ENCODE measurements at regions not wholly inside any gene's neighbourhood (a gene's known extent, or its start where the extent isn't known, plus 50 kb on each side); places are given as distances from the start of the nearest gene placed in this dataset.

GRCh38 chr18:30093376-30093775 lies 949.2 kb downstream of the DSC3 start:
- ChIA-PET CTCF (no interaction called here), POLR2A (ENCODE audit: low non-redundant PET) (no interaction called here)
- no peak overlapping the region for H3K4me3 ChIP-seq (ENCODE audit: low read depth, low read length, poor library complexity, severe bottlenecking)
- no peaks in the 10 kb centered on the region for H3K27me3 ChIP-seq (replicated peaks; ENCODE audit: insufficient read depth, low read depth, low read length, poor library complexity)
- H3K9me3 ChIP-seq (ENCODE audit: low read depth, low read length, poor library complexity, severe bottlenecking) = no peaks in the 10 kb centered on the region
- DNase-seq (ENCODE audit: low spot score) = no peak
- intact Hi-C loops (cut with micrococcal nuclease; ENCODE audit: unreplicated experiment) = no loop called here
- TF ChIP-seq CTCF (conservative IDR thresholded peaks at IDR 0.05; ENCODE audit: low read depth, low read length) (no peak), EZH2 (IDR thresholded peaks at IDR 0.05; ENCODE audit: borderline replicate concordance, low read depth, low read length, poor library complexity, severe bottlenecking) (no peak)
- H3K27ac ChIP-seq (ENCODE audit: low read depth, low read length, poor library complexity, severe bottlenecking) = no peak overlapping the region
- no TSS peak for BruUV-seq (replicated peaks)
- H3K4me1 ChIP-seq (ENCODE audit: insufficient read depth, low read length, poor library complexity, severe bottlenecking) = no peaks in the 10 kb centered on the region
- no peaks in the 10 kb centered on the region for H3K36me3 ChIP-seq (ENCODE audit: insufficient read depth, low read length, poor library complexity, severe bottlenecking)

GRCh38 chr18:30088238-30089015 lies 954.1 kb downstream of the DSC3 start:
- no peaks in the 10 kb centered on the region for H3K9me3 ChIP-seq (ENCODE audit: low read depth, low read length, poor library complexity, severe bottlenecking)
- CTCF ChIA-PET = no interaction called here
- no peaks in the 10 kb centered on the region for H3K27me3 ChIP-seq (replicated peaks; ENCODE audit: insufficient read depth, low read depth, low read length, poor library complexity)
- BruUV-seq (replicated peaks) = no TSS peak
- intact Hi-C loops (cut with micrococcal nuclease; ENCODE audit: unreplicated experiment) = no loop called here
- no peaks in the 10 kb centered on the region for H3K36me3 ChIP-seq (ENCODE audit: insufficient read depth, low read length, poor library complexity, severe bottlenecking)
- no peak overlapping the region for H3K27ac ChIP-seq (ENCODE audit: low read depth, low read length, poor library complexity, severe bottlenecking)
- TF ChIP-seq CTCF (conservative IDR thresholded peaks at IDR 0.05; ENCODE audit: low read depth, low read length) = no peak
- TF ChIP-seq EZH2 (IDR thresholded peaks at IDR 0.05; ENCODE audit: borderline replicate concordance, low read depth, low read length, poor library complexity, severe bottlenecking) = no peak
- no peak overlapping the region for H3K4me3 ChIP-seq (ENCODE audit: low read depth, low read length, poor library complexity, severe bottlenecking)
- no peak for DNase-seq (ENCODE audit: low spot score)
- POLR2A ChIA-PET (ENCODE audit: low non-redundant PET) = no interaction called here
- no peaks in the 10 kb centered on the region for H3K4me1 ChIP-seq (ENCODE audit: insufficient read depth, low read length, poor library complexity, severe bottlenecking)

GRCh38 chr18:30086351-30086750 lies 956.2 kb downstream of the DSC3 start:
- ChIA-PET CTCF (no interaction called here), POLR2A (ENCODE audit: low non-redundant PET) (no interaction called here)
- no peak for TF ChIP-seq CTCF (conservative IDR thresholded peaks at IDR 0.05; ENCODE audit: low read depth, low read length)
- no peak for TF ChIP-seq EZH2 (IDR thresholded peaks at IDR 0.05; ENCODE audit: borderline replicate concordance, low read depth, low read length, poor library complexity, severe bottlenecking)
- no TSS peak for BruUV-seq (replicated peaks)
- no peak for DNase-seq (ENCODE audit: low spot score)
- Histone ChIP-seq H3K9me3 (ENCODE audit: low read depth, low read length, poor library complexity, severe bottlenecking) (peaks cover 4% of the 10 kb centered on the region), H3K4me1 (ENCODE audit: insufficient read depth, low read length, poor library complexity, severe bottlenecking) (no peaks in the 10 kb centered on the region), H3K4me3 (ENCODE audit: low read depth, low read length, poor library complexity, severe bottlenecking) (no peak overlapping the region), H3K27me3 (replicated peaks; ENCODE audit: insufficient read depth, low read depth, low read length, poor library complexity) (no peaks in the 10 kb centered on the region), H3K36me3 (ENCODE audit: insufficient read depth, low read length, poor library complexity, severe bottlenecking) (no peaks in the 10 kb centered on the region), H3K27ac (ENCODE audit: low read depth, low read length, poor library complexity, severe bottlenecking) (no peak overlapping the region)
- intact Hi-C loops (cut with micrococcal nuclease; ENCODE audit: unreplicated experiment) = no loop called here

Measured in A673 (cell line).